Right hindlimb (tissue), 1 donor: ENCODE measurements at regions not wholly inside any gene's neighbourhood (a gene's known extent, or its start where the extent isn't known, plus 50 kb on each side); places are given as distances from the start of the nearest gene placed in this dataset.
A peak's percentile ranks its signal among the peaks of the same experiment; 100 is the strongest.

Source experiments
- DNase-seq: peaks from one replicate; pipeline ENCODE4 v3.0.0-alpha.2; 2018

DNA sequence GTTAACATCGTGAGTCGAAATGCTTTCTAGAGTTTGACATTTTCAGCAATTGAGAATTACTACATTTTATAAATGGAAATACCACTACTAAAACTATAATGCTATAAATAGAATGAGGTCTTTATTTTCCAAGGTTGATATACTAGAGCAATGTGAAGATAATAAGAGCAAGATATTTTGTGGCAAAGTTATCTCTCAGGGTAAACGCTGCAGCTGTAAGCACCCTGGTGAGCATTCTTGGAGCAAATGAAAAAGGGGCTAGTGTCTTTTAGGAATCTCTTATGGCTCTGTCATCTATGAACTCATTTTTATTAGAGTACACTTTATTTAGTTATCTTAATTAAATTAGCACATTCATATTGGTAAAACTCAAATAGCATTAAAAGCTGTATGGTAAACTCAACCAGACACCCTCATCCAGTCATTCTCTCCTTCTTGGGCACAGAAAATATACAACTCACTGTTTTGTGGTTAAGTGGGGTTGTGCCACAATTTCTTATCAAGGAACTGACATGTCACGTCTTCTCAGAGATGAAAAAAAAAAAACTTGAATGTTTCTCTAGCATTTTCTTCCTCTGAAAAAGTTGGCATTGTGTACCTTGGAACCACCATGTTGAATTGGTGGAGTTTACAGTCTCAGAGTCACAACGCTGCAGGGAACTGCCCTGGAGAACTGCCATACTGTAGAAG lies 289.5 kb upstream of the PFKP start:
- DNase-seq, result no peak

DNA sequence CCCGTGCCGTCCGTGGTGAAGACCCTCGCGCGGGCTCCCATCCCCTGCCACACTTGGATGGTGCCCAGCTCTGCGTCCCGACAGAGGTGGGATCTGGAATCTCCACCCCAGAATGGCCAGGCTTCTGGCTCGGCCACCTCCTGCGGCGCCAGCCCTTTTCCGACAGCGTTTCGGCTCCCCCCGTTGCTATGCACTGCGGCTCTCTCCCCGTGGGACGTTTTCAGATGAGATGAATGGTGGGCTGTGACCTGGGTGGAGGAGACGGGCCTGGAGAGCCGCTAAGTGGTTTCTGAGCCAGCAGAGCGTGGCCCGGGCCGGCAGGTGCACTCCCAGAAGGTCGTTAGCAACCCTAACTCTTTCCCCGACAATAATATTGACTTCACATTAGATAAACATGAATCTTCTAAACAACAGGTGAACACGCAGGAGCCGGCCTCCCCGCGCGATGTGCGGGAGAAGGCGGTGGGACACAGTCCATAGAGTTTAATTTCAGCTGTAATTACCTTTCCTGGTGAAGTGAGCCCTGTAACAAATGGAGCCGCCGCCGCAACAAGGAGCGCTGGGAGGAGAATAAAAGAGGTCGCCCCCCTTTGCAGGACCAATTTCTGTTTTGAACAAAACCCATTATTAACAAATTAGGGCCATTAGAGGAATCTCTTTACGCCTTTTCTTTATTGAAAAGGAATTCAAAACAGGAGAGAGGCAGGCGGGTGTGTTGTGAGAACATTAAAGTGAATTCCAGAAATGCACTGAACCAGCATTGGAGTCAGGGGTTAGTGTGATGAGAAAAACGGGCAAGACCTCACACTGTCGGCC lies 294.3 kb upstream of the PFKP start:
- no peak for DNase-seq

DNA sequence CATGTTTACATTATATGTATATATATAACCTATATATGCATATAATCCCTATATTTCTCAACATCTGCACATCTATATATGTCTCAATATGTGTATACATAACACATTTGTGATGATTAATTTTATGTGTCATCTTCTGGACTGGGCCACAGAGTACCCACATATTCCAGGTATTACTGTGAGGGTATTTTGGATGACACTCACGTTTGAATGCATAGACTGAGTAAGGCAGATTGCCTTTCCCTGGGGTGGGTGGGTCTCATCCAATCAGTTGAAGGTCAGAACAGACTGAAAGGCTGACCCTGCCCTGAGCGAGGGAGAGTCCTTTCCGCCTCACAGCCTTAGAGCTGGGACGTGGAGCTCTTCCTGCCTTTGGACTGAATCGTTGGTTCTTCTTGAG lies 295.2 kb upstream of the PFKP start:
- DNase-seq, result no peak

DNA sequence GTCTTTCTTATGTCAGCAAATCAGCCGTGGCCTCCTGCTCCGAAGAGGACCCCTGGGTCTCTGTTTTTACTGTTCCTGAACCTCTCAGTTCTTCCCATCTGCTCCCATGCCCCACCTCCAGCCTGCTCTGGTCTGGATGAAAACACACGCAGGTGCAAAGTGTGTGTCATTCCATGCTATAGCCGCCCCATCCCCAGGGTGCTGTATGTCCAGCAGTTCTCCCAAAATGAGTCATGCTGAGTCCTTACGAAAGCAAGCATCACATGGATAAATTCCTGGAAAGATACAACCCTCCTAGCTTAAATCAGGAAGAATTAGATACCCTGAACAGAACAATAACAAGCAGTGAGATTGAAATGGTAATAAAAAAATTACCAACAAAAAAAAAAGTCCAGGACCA lies 300.1 kb upstream of the PFKP start:
- peak; percentile 62 for DNase-seq

DNA sequence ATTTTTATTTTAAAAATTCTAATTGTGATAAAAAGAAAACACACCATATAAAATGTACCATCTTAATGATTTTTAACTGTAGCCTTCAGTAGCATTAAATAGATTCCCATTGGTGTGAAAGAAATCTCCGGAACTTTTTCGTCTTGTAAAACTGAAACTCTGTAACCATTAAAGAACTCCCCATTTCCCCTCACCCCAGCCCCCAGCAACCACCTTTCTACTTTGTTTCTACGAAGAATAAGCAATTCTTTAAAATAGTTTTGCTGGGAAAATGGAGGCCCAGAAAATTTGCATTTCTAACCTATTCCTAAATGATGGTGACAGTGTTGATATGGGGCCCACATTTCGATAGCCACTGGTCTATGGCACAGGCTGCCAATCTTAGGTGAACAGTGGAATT lies 305.4 kb upstream of the PFKP start:
- no peak for DNase-seq

DNA sequence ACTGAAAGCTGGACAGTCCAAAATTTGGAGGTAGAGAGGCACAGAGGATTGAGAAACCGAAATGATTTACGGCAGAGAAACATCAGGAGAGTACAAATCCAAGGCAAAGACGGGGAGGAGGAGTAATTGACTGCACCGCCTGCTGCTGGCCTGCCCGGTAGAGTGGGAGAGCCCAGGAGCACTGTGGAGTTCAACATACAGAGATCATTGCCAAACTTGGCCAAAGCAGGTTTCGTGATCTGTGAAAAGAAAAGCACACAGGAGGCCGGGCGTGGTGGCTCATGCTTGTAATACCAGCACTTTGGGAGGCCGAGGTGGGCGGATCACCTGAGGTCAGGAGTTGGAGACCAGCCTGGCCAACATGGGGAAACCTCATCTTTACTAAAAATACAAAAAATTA lies 306.0 kb upstream of the PFKP start:
- no peak for DNase-seq

DNA sequence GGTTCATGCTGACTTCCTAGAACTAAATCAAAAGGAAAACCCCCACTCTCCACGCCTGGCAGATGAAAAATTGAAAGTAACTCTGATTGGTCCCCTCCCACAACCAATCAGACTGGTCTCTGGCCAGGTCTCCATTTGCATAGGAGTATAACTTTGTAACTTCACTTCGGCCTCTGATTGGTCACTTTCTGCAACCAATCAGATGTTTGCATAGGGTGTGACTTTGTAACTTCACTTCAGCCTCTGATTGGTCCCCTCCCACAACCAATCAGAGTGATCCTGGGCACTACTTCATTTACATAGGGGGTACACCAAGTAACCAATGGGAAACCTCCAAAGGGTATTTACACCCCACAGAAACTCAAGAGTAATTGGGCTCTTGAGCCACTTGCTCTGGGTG lies 306.6 kb upstream of the PFKP start:
- no peak for DNase-seq

DNA sequence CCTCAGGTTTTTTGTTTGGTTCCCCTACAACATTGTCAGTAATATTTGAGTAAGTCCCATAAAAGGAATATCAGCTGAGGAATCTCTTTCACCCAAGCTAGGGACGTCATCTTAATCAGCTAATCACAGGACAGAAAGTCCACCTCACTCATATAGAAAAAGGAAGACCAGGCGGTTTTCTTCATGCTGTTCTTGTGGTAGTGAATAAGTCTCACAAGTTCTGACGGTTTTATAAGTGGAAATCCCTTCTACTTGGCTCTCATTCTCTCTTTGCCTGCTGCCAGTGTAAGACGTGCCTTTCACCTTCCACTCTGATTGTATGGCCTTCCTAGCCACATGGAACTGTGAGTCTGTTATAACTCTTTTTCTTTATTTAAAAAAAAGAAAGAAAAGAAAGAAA lies 308.1 kb upstream of the PFKP start:
- no peak for DNase-seq

DNA sequence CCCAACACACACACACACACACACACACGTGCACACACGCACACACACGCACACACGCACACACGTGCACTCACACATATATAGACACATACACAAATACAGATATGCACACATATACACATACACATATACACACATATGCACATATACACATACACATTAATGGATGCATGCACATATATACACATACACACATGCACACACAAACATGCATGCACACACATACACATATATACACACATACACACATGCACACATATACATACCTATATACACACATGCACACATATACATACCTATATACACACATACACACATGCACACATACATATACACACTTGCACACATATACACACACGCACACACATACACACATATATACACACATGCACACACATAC lies 312.4 kb upstream of the PFKP start:
- no peak for DNase-seq

DNA sequence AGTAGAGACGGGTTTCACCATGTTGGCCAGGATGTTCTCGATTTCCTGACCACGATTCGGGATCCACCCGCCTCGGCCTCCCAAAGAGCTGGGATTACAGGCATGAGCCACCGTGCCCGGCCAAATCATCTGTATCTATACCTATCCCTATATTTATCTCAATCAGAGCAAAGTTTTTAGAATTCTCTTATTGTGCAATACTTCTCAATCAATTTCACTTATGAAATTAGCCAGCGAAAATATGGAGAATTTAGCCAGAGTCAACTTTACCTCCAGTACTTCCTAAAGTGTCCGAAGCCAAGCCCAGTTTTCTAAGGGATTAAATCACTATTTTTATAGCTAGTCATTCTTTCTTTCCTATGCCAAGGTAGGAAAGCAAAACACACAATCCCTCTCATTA lies 319.1 kb upstream of the PFKP start:
- DNase-seq, result no peak

DNA sequence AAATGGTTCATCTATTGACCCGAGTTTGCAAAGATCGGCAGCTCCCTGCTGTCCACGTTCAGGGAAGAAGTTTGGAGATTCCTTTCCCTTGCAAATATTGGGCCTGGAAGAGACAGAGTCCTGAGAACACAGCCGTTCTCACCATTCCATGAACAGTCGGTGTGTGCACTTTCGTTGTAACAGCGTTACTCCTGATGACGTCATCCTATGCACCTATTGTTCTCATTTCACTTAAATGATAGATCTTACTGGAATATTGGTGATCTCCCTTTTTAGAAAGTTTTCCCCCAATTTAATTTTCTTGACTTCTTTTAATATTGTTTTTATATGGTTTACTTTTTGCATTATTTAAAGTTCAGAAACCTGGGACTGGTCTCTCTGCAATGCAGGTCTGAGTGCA lies 320.7 kb upstream of the PFKP start:
- no peak for DNase-seq

DNA sequence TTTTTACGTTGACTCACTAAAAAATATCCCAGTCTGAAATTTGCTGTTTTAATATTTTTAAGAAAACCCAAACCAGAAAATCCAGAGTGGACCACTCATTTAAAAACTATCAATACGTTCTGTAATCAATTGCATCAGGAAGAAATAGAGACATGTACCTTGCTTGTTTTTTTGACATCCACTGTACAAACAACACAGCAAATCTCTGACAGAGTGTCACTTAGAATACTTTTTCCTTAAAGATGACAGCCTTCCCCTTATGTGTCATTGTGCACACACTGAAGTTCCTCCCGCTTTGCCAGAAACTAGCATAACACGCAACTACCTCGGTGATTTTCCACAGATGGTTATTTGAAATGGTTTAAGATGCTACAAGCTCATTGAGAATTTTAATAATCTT lies 321.7 kb upstream of the PFKP start:
- no peak for DNase-seq

DNA sequence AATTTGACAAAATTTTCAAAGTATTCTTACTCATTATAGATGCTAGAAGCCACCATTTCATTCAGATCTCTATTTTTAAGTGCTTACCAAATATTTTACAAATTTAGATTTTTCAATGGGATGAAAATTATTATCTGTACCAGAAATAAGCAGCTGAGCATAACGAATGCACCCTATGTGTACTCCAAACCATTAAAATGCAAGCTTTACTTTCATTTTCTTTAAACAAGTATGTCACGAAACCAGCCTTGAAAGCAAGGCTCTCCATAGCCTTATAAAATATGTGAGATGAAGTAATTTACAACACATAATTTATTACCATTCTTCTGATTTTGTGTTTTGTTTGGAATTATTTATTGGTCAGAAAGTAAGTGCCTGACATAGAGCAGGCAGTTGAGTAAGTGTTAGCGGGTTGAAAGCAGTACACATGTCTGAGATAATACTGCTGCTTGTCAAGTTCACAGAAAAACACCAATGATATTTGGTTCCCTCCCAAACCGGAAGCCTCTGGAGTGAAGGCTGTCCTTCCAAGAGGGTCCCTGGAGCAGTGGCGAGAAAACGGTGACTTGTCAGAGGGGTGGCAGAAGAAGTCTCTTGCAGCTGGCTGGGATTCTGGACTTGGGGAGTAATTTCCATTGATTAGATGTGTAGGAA lies 322.7 kb upstream of the PFKP start:
- no peak for DNase-seq

DNA sequence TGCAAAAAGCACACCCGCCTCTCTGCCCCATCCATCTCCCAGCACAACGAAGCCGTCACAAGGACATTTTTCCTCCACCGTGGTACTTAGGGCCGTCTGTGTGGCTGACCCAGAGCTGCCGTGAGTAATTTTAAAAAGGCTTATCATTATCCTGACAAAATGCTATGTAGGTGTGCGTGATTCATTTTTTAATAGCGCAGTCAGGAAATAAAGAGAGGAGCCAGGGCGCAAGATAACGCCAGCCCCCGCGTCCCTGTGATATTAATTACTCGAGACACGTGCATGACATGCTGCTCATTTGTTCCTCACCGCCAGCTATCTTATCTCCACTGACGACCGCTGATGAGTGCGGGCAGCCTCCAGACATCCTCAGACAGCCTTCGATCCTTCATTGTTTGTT lies 332.7 kb upstream of the PFKP start:
- DNase-seq, result no peak

DNA sequence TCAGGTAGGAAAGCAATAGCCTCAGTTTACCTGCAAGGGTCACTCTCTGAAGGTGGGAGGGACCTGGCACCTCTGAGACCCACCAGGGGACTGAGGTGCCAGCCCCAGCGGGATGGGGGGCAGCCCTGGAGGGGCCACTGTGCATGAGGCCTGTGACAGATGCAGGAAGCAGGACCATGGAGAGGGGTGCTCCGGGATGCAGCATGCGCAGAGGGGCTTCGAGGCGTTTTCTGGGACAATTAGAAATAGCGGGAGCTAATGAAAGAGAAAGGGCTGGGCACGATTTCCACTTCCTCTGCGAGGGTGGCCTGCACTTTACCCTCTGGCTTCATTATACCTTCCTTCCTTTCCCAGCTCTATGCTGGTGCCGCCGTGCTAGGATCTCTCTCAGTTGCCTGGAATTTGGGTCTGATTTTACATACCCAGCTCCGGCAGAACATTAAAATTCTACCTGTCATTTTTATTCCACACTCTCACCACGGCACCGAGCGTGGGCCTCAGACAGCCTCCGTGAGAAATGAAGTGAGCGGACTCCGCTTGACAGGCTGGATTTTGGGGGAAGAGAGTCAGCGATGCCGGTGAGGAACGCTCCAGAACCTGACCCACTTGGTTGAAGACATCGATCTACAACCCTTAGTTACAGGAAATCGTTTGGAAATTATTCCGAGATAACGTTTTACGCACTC lies 333.9 kb upstream of the PFKP start:
- no peak for DNase-seq

DNA sequence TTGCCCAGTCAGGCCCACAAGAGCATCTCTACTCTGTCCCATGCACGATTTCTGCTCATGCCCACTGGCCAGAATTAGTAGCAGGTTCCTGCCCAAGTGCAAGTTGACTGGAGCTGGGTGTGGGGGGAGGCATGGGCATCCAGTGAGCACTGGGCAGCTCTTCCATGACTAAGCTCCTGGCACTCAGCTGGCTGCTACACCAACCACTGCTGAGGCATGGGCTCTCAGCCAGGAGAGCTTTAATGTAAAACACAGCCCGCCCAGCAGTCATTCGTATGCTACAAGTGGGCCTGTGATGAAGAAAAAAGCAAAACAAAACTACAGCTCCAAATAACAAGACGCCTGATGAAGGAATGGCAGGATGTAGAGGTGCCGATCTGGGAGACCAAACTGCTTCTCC lies 335.4 kb upstream of the PFKP start:
- no peak for DNase-seq

DNA sequence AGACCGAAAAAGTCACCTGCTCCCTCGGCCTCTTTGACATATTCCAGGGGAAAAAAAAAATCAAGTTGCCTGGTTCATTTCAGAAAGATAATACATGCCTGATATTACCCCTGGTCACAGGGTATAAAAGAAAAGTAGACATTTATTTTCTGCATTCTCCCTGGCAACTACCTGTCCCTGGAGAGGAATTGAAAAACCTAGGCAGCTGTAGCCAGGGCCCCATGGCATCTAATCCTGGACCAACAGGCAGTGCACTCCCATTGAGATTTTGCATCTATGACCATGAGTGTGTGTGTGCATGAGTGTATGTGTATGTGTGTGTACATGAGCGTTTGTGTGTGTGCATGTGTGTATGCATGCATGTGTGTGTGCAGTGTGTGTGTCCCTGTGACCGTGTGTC lies 338.2 kb upstream of the PFKP start:
- no peak for DNase-seq

DNA sequence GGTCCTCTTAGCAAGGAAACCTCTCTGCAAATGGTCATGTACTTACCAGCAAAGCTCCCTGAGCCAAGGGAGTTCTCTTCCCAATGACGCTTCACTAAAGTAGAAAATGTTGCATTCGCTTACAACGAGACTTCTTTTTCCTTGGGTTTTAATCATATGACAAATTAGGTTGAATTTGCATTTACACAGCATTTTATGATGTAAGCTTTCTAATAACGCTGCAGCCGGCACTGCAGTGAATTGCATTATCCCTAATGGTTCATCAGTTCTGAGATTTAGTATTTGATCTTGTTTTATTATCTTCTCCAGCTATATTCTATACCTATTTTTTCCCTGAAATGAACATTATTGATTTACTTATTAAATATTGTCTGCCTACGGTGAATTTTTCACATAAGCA lies 339.3 kb upstream of the PFKP start:
- DNase-seq, result no peak

DNA sequence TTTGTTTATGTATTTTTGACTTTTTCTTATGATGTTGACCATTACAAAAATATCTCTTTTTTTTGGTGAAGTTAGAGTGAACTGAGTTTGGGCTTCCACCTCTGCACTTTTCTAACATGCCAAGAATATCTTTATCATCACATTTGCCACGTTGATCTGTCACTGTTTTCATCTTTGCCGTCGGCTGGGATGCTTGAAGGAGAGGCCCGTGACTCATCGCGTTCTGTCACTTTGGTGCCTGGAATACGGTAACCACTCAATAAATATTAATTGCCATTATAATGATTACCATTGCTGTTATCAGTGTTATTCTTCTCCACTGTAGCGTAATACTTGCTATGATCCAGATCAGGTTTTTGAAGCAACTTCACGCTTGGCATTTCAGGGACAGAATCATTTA lies 350.8 kb upstream of the PFKP start:
- DNase-seq, result no peak

DNA sequence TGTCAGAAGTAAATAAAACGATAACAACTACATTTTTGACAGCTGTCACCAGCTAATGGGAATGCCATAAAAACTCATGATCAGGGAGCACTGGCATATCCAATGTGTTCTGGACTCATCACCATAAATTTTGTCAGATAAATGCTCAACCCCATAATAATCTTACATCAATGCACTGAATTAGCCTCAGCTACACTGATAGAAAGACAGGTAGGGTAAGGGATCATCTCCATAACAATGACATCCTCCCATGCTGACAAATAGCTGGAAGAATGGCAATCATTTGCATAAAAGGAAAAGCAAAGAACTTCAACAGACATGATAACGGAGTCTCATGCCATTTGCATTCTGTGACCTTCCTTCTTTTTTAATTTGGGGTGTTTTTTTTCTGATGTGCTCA lies 352.8 kb upstream of the PFKP start:
- DNase-seq, result no peak

DNA sequence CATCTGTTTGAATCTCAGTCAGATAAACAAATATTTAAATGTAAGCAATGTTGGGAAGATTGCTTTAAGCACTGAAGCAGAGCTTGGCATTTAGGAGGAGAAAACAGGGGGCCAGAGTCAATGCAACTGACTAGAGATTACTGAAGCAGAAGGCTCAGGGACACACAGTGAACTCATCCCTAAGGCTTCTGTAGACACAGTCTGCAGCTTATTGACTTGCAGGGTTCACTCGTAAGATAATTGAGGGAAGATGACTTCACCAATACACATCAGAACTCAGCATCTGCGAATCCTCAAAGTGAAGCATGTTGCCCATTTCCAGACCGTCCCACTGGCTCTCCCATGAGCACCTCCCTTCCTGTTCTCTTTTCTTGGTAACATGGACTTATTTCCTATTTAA lies 363.4 kb upstream of the PFKP start:
- DNase-seq, result no peak

DNA sequence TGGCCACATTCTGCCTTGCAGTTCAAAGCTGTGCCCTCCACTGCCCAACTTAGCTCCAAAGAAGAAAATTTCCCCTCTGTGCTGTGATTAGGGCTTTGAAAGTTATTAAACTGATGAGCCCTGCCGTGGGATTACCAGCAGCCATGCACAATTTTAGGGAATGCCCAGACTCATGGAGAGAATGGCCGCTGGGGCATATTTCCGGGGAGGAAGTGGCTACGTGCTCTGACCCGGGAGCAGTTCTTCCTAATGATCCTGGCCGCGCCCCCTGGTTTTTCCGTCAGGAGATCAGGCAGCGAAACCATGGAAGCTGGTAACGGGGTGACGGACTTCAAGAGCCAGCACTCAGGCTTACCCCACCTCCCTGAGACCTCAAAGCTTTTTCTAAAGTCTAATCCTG lies 365.5 kb upstream of the PFKP start:
- DNase-seq, result no peak

DNA sequence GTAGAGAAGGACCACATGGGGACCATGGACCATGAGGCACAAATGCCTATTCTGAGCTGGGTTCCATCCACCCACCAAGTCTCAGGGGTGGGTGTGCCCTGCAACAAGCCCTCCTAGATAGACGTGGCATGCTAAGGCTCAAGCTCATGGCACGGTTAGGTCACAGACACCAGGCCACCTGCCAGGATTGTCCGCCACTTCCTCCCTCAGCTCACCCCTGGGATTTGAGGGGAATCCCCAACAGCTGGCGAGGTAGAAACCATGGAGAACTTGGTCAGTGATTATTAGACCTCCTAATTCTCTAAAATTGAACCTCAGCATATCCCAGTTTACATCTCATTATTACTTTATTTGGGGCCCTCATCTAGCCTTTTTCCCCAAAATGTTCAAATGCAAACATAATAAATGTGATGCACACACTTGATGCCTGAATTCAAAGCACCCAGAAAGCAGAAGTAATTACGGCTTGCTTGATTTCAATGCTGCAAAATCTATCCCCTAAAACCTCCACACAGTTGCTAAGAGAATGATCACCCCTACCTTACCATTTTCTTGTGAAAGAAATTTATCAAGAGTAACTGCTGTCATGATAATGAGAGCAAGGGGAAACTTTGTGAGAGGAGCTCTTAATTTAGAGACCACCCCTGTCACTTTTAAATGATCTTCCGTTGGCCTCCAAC lies 366.6 kb upstream of the PFKP start:
- DNase-seq, result no peak
